Activated naive CD4-positive, alpha-beta T cell treated with anti-CD3 and anti-CD28 coated beads for 36 hours (primary cell): ENCODE measurements at regions not wholly inside any gene's neighbourhood (a gene's known extent, or its start where the extent isn't known, plus 50 kb on each side); places are given as distances from the start of the nearest gene placed in this dataset.

Experiments used
- CTCF ChIA-PET: fragments of 350-600 bp; sonication (Branson Sonifier 250); formaldehyde crosslinking; loops from one replicate; lab custom pipeline; 2021; ENCODE audit warnings: antibody characterized with exemption; lab: Charles Lee
- DNase-seq: peaks from one replicate; pipeline ENCODE4 v3.0.0-alpha.2; 2020
- H3K27ac Mint-ChIP-seq: one replicate; pipeline ENCODE4 v1.8.0; 2021; ENCODE audit warnings: mild to moderate bottlenecking, mixed read lengths
- H3K27me3 Mint-ChIP-seq: one replicate; pipeline ENCODE4 v1.8.0; 2021; ENCODE audit warnings: low read depth, mixed read lengths
- H3K36me3 Mint-ChIP-seq: one replicate; pipeline ENCODE4 v1.8.0; 2021; ENCODE audit warnings: low read depth, mixed read lengths
- H3K4me1 Mint-ChIP-seq: one replicate; pipeline ENCODE4 v1.8.0; 2021; ENCODE audit warnings: low read depth, mixed read lengths
- H3K4me3 Mint-ChIP-seq: one replicate; pipeline ENCODE4 v1.8.0; 2021; ENCODE audit warnings: mild to moderate bottlenecking, moderate library complexity, mixed read lengths
- H3K9me3 Mint-ChIP-seq: one replicate; pipeline ENCODE4 v1.8.0; 2021; ENCODE audit warnings: mixed read lengths
- intact Hi-C: fragments of 100-400 bp; cut with micrococcal nuclease; formaldehyde crosslinking; loops from one replicate; pipeline ENCODE4 v1.15.1; 2023

GRCh38 chr22:22085702-22086500 lies 103.3 kb upstream of the TOP3B start:
- H3K36me3 Mint-ChIP-seq = no peaks in the 10 kb centered on the region
- intact Hi-C loops = no loop called here
- H3K4me3 Mint-ChIP-seq = no peak overlapping the region
- CTCF ChIA-PET = interaction anchor here (0.9 kb wide), 1 partner anchor 17 kb away, joined by 3 read pairs; no protein-coding TSS in a partner anchor
- no peaks in the 10 kb centered on the region for H3K9me3 Mint-ChIP-seq
- no peak overlapping the region for H3K27ac Mint-ChIP-seq
- no peaks in the 10 kb centered on the region for H3K4me1 Mint-ChIP-seq
- peaks cover 16% of the 10 kb centered on the region for H3K27me3 Mint-ChIP-seq
- no peak for DNase-seq

- no peaks in the 10 kb centered on the region for H3K4me1 Mint-ChIP-seq
- no peak for DNase-seq
- H3K27me3 Mint-ChIP-seq = peaks cover 16% of the 10 kb centered on the region
- intact Hi-C loops = no loop called here
- no peak overlapping the region for H3K4me3 Mint-ChIP-seq
- no peaks in the 10 kb centered on the region for H3K36me3 Mint-ChIP-seq
- no peak overlapping the region for H3K27ac Mint-ChIP-seq
- H3K9me3 Mint-ChIP-seq = no peaks in the 10 kb centered on the region
- CTCF ChIA-PET = interaction anchor here (0.9 kb wide), 1 partner anchor 38 kb away, joined by 3 read pairs; no protein-coding TSS in a partner anchor
These were observed 101.6 kb upstream of the TOP3B start for GRCh38 chr22:22084089-22084711.

GRCh38 chr22:22082960-22083359 lies 100.4 kb upstream of the TOP3B start:
- Mint-ChIP-seq H3K36me3 (no peaks in the 10 kb centered on the region), H3K27ac (no peak overlapping the region), H3K27me3 (peaks cover 12% of the 10 kb centered on the region), H3K4me1 (no peaks in the 10 kb centered on the region), H3K9me3 (no peaks in the 10 kb centered on the region), H3K4me3 (no peak overlapping the region)
- CTCF ChIA-PET = no interaction called here
- DNase-seq = no peak
- intact Hi-C loops = no loop called here

GRCh38 chr22:22082229-22082835 lies 99.7 kb upstream of the TOP3B start:
- CTCF ChIA-PET = no interaction called here
- intact Hi-C loops = no loop called here
- H3K36me3 Mint-ChIP-seq = no peaks in the 10 kb centered on the region

GRCh38 chr22:22080270-22080669 lies 97.7 kb upstream of the TOP3B start:
- Mint-ChIP-seq H3K27me3 (peaks cover 15% of the 10 kb centered on the region), H3K27ac (no peak overlapping the region), H3K4me3 (no peak overlapping the region), H3K9me3 (no peaks in the 10 kb centered on the region), H3K36me3 (no peaks in the 10 kb centered on the region), H3K4me1 (no peaks in the 10 kb centered on the region)
- CTCF ChIA-PET = interaction anchor here (1.2 kb wide), 1 partner anchor 21 kb away, joined by 3 read pairs; no protein-coding TSS in a partner anchor
- no peak for DNase-seq
- intact Hi-C loops = no loop called here

More at GRCh38 chr22:22082229-22082835, 99.7 kb upstream of the TOP3B start:
- DNase-seq = no peak
- no peaks in the 10 kb centered on the region for H3K9me3 Mint-ChIP-seq
- H3K4me3 Mint-ChIP-seq = no peak overlapping the region
- no peak overlapping the region for H3K27ac Mint-ChIP-seq
- peaks cover 12% of the 10 kb centered on the region for H3K27me3 Mint-ChIP-seq
- H3K4me1 Mint-ChIP-seq = no peaks in the 10 kb centered on the region

- Mint-ChIP-seq H3K9me3 (no peaks in the 10 kb centered on the region), H3K27me3 (peaks cover 15% of the 10 kb centered on the region), H3K36me3 (no peaks in the 10 kb centered on the region), H3K27ac (no peak overlapping the region), H3K4me3 (no peak overlapping the region), H3K4me1 (no peaks in the 10 kb centered on the region)
- intact Hi-C loops = no loop called here
- CTCF ChIA-PET = interaction anchor here (1.2 kb wide), 1 partner anchor 20 kb away, joined by 3 read pairs; no protein-coding TSS in a partner anchor
- no peak for DNase-seq
These were observed 97.0 kb upstream of the TOP3B start for GRCh38 chr22:22079404-22080148.

- CTCF ChIA-PET = no interaction called here
- Mint-ChIP-seq H3K27me3 (peaks cover 11% of the 10 kb centered on the region), H3K36me3 (no peaks in the 10 kb centered on the region), H3K9me3 (no peaks in the 10 kb centered on the region), H3K4me1 (no peaks in the 10 kb centered on the region), H3K4me3 (no peak overlapping the region), H3K27ac (no peak overlapping the region)
- DNase-seq = no peak
- intact Hi-C loops = no loop called here
These were observed 95.7 kb upstream of the TOP3B start for GRCh38 chr22:22078329-22078728.

- no peaks in the 10 kb centered on the region for H3K36me3 Mint-ChIP-seq
These were observed 94.5 kb upstream of the TOP3B start for GRCh38 chr22:22076932-22077703.

GRCh38 chr22:22076361-22076760 lies 93.8 kb upstream of the TOP3B start:
- no peaks in the 10 kb centered on the region for H3K9me3 Mint-ChIP-seq
- H3K4me3 Mint-ChIP-seq = no peak overlapping the region
- no peak for DNase-seq
- H3K36me3 Mint-ChIP-seq = no peaks in the 10 kb centered on the region
- H3K27me3 Mint-ChIP-seq = peaks cover 7% of the 10 kb centered on the region
- CTCF ChIA-PET = interaction anchor here (1.5 kb wide), 1 partner anchor 15 kb away, joined by 6 read pairs; no protein-coding TSS in a partner anchor
- no peaks in the 10 kb centered on the region for H3K4me1 Mint-ChIP-seq
- intact Hi-C loops = no loop called here
- no peak overlapping the region for H3K27ac Mint-ChIP-seq

More at GRCh38 chr22:22076932-22077703, 94.5 kb upstream of the TOP3B start:
- intact Hi-C loops = no loop called here
- H3K4me3 Mint-ChIP-seq = no peak overlapping the region
- no peak overlapping the region for H3K27ac Mint-ChIP-seq
- CTCF ChIA-PET = interaction anchor here (1.5 kb wide), 1 partner anchor 16 kb away, joined by 6 read pairs; no protein-coding TSS in a partner anchor
- no peaks in the 10 kb centered on the region for H3K9me3 Mint-ChIP-seq
- H3K27me3 Mint-ChIP-seq = peaks cover 7% of the 10 kb centered on the region
- DNase-seq = no peak
- H3K4me1 Mint-ChIP-seq = no peaks in the 10 kb centered on the region

GRCh38 chr22:22075382-22076163 lies 93.0 kb upstream of the TOP3B start:
- CTCF ChIA-PET = interaction anchor here (1.5 kb wide), 1 partner anchor 15 kb away, joined by 6 read pairs; no protein-coding TSS in a partner anchor
- intact Hi-C loops = no loop called here
- no peaks in the 10 kb centered on the region for H3K4me1 Mint-ChIP-seq
- H3K4me3 Mint-ChIP-seq = no peak overlapping the region
- H3K9me3 Mint-ChIP-seq = no peaks in the 10 kb centered on the region
- no peak for DNase-seq
- no peaks in the 10 kb centered on the region for H3K36me3 Mint-ChIP-seq
- peaks cover 9% of the 10 kb centered on the region for H3K27me3 Mint-ChIP-seq
- no peak overlapping the region for H3K27ac Mint-ChIP-seq
